Hepatocyte (in vitro differentiated cells): ENCODE measurements at regions not wholly inside any gene's neighbourhood (a gene's known extent, or its start where the extent isn't known, plus 50 kb on each side); places are given as distances from the start of the nearest gene placed in this dataset.

Experiments
- EZH2 ChIP-seq: fragments of 200-600 bp; sonication (generic); IDR thresholded peaks from 2 replicates; pipeline ENCODE4 v1.6.1; 2016; ENCODE audit warnings: antibody characterized with exemption, mild to moderate bottlenecking, borderline replicate concordance
- TF ChIP-seq, protein P1 (sequence below): fragments of 200-600 bp; sonication (generic); IDR thresholded peaks from 2 replicates; pipeline ENCODE4 v1.5.1; 2016; ENCODE audit warnings: antibody characterized with exemption, mild to moderate bottlenecking; ENCODE audit not compliant: poor library complexity

DNA sequence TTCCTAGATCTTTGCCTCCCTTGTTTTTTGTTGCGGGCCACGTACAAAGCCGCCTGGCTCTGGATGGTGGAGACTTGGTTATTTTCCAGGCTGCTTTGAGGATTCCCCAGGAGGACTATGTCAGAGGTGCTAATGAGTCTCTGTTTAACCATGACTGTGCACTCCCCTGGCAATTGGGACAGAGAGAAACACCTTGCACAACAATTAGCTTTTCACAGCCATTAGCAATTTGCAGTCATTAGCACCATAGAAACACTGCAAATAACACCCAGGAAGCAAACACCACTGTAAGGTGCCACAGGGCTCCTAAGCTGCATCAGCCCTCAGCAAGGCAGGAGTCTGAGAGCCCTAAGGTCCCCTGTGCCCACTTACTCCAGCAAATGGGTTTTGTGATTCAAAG is 201.0 kb upstream of the VLDLR start:
- TF ChIP-seq EZH2, result no peak
- TF ChIP-seq, protein P1, sequence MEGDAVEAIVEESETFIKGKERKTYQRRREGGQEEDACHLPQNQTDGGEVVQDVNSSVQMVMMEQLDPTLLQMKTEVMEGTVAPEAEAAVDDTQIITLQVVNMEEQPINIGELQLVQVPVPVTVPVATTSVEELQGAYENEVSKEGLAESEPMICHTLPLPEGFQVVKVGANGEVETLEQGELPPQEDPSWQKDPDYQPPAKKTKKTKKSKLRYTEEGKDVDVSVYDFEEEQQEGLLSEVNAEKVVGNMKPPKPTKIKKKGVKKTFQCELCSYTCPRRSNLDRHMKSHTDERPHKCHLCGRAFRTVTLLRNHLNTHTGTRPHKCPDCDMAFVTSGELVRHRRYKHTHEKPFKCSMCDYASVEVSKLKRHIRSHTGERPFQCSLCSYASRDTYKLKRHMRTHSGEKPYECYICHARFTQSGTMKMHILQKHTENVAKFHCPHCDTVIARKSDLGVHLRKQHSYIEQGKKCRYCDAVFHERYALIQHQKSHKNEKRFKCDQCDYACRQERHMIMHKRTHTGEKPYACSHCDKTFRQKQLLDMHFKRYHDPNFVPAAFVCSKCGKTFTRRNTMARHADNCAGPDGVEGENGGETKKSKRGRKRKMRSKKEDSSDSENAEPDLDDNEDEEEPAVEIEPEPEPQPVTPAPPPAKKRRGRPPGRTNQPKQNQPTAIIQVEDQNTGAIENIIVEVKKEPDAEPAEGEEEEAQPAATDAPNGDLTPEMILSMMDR, result no peak
